GM12872 (cell line): ENCODE measurements at regions not wholly inside any gene's neighbourhood (a gene's known extent, or its start where the extent isn't known, plus 50 kb on each side); places are given as distances from the start of the nearest gene placed in this dataset.

Source experiments
- TF ChIP-seq, protein P1 (sequence below): IDR thresholded peaks from 3 replicates; pipeline ENCODE4 v1.5.1; 2011; ENCODE audit warnings: low read depth, mild to moderate bottlenecking, low read length, moderate library complexity; ENCODE audit not compliant: insufficient read depth

DNA sequence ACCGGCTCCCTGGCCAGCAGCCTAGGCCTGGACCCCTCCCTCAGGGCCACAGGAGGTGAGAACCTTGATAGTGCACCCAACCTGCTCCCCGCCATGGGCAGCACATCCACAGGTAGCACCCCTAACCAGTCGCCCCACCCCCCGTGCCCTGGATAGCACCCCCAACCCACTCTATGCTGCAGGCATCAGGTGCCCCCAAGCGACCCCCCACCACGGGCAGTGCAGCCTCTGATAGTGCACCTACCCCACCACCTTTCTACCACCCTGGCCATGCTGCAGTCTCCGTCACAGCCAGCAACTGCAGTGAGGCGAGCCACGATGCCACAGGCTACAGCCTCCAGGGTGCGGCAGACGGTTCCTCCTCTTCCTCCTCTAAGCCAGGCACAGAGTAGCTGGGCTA is 55.6 kb downstream of the SOWAHC start:
- TF ChIP-seq, protein P1, sequence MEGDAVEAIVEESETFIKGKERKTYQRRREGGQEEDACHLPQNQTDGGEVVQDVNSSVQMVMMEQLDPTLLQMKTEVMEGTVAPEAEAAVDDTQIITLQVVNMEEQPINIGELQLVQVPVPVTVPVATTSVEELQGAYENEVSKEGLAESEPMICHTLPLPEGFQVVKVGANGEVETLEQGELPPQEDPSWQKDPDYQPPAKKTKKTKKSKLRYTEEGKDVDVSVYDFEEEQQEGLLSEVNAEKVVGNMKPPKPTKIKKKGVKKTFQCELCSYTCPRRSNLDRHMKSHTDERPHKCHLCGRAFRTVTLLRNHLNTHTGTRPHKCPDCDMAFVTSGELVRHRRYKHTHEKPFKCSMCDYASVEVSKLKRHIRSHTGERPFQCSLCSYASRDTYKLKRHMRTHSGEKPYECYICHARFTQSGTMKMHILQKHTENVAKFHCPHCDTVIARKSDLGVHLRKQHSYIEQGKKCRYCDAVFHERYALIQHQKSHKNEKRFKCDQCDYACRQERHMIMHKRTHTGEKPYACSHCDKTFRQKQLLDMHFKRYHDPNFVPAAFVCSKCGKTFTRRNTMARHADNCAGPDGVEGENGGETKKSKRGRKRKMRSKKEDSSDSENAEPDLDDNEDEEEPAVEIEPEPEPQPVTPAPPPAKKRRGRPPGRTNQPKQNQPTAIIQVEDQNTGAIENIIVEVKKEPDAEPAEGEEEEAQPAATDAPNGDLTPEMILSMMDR, result no peak

DNA sequence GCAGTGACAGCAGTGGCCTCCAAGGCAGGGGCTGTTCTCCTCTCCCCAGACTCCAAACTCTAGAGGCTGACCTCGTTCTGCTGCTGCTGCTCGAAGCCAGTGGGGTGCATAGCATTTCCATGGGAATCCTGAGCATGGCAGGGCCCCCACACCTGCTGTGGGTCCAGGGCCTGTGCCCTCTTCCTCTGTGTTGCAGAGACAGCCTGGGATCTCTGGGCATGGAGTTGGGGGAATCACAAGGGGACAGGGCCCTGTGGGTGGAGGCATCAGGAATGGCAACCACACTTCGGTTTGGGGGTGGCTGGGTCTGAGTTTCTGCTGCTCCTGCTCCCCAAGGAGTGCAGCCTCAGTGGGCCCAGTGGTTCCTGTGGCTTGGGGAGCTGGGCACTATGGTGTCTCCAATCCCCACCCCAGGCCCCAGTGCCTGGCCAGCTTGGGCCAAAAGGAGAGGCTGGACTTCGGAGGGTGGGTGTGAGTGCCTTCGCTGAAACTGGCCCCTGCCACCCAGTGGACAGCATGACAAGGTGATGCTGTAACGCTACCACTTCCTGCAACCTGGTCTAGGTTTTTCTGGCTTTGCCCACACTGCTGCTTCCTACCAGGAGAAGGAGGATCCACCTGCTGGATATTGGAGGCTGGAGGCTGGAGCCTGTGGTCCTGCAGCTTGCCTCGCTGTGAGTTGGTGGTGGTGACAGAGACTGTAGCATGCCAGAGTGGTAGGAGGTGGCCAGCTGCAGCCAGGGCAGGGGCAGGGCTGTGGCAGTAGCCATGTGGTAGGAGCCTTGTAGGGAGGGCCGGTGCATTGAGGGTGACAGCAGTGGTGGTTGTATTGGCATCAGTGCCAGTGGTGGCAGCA is 56.6 kb downstream of the SOWAHC start:
- TF ChIP-seq, protein P1, result no peak

DNA sequence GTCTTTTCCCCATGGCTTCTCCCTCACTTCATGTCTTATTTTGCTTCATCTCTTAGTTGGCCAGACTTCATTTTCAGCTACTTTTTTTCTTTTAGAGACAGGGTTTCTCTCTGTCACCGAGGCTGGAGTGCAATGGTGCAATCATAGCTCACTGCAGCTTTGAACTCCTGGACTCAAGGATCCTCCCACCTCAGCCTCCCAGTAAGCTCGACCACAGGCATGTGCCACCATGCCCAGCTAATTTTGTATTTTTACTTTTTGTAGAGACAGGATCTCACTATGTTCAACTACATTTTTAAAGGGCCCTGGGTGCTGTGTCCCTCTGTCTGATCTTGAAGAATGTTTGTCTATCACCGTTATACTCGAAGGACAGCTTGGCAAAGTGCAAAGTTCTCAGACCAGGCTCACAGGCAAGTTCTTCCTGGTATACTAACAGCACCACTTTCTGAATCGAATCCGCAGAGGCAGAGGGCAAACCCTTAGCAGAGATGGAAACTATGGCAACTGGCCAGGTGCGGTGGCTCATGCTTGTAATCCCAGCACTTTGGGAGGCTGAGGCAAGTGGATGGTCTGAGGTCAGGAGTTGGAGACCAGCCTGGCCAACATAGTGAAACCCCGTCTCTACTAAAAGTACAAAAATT is 60.9 kb downstream of the SOWAHC start:
- TF ChIP-seq, protein P1, result no peak

DNA sequence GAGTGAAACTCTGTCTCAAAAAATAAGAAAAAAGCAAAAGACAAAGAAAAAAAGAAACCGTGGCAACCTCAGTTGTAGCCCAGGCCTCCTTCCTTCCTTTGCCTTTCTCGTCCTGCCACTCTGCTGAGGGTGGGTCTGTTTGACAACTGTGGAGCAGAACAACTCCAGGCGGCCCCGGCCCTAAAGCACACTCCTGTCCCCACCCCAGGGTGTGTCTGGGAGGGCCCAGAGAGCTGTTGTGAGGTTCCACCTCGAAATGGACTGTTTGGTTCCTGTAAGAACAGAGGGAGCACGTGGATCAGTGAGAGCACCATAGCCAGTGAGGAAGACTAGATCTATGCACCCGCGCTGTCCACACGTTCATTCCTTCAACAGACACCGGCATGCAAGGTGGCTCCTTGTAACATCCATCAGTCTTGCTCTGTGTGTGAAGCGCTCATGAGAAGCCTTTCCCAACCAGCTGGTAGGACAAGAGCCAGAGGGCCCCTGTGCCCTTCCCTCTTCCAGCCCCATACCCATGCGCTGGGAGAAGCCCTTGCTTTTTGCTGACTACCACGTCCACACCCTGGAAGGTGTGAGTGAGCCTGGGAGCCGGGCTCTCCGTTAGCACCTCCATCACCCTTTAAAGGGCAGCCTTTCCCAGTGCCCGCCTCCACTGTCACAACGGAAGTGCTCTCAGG is 61.6 kb downstream of the SOWAHC start:
- TF ChIP-seq, protein P1, result no peak

DNA sequence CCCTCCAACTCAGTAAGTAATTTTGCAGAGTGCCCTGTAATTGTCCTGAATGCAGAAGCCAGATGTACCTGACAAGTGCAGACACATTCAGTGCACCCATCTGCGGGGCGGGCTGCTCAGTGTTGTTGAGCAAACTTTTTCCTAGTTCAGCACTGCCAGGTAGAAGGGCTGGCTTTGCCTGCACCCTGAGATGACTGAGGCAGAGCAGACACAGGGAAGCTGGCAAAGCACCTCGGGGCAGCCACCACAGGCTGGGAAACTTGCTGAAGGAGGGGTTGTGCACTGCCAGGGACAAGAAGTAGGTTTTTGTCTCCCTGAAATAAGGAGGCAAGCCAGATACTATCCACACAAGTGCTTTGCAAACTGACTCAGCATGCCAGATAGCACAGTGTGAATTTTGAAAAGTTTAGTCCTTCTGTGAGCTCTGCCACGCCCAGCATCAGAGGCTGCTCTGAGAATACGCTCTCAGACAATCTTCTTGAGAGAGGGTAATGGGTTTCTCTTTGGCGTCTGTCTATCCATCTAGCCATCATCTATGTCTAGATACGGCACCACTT is 62.3 kb downstream of the SOWAHC start:
- TF ChIP-seq, protein P1, result no peak

DNA sequence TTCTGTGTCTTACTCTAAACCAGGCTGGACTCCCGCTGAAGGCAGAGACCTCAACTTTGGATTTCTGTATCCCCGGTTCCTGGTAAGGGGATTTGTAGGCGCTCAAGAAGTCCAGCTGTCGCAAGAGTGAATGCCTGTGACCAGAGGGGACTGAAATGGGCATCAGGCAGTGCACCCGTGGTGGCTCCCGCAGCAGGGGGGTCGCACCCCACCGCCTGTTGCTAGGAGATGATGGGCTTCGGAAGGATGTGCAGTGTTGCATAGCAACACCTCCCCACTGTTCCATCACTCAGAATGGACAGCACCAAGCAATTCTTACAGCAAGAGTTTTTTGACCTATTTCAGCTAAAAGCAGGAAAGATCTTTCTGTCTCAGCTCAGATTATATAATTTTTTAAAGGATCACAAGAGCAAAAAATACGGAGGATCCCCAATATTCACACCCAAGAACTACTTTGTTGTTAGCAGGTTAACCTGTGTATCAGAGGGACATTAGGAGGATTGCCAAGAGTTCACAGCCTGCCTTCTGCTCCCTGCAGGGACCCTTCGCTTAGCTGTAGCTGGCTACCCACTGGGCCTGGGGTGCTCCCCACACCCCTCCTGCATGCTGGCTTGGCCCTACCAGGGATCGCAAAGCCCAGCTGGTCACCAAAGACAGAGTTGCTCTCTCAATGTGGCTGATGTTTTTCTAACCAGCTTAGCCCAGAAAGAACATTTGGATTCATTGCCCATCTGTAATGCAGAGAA is 63.8 kb downstream of the SOWAHC start:
- TF ChIP-seq, protein P1, result no peak

DNA sequence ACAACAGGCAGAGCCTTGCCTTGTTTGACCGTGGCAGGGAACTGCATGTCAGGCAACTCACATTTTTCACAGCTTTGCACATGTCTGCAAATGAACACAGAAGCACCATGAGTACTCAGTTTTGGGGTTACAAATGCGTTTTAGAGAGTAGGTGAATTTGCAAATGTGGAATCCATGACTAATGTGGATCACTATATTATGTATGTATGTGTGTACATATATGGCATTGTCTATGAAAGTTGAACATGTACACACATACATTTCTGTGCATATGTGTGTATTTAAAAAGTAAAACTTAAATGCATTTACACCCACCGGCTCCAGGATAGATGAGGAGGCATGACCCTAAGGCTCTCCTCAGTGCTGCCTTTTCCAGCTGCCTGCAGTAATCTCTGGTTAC is 65.1 kb downstream of the SOWAHC start:
- TF ChIP-seq, protein P1, result no peak
